Upper lobe of right lung (tissue), 1 donor: ENCODE measurements at regions not wholly inside any gene's neighbourhood (a gene's known extent, or its start where the extent isn't known, plus 50 kb on each side); places are given as distances from the start of the nearest gene placed in this dataset.

ENCODE experiments used
- ATAC-seq: fragments of 200-7000 bp; cut with Tn5 transposase; one replicate; pipeline ENCODE4 v1.9.1; 2020; ENCODE audit warnings: mild to moderate bottlenecking, moderate library complexity
- DNase-seq: peaks from one replicate; pipeline ENCODE4 v3.0.0-alpha.2; 2020
- H3K27ac ChIP-seq: fragments of 200-600 bp; one replicate; pipeline ENCODE4 v1.8.0; 2022
- H3K27me3 ChIP-seq: fragments of 200-600 bp; one replicate; pipeline ENCODE4 v1.8.0; 2022; ENCODE audit warnings: mild to moderate bottlenecking
- H3K36me3 ChIP-seq: fragments of 200-600 bp; one replicate; pipeline ENCODE4 v1.8.0; 2022
- H3K4me1 ChIP-seq: fragments of 200-600 bp; one replicate; pipeline ENCODE4 v1.8.0; 2022
- H3K4me3 ChIP-seq: fragments of 200-600 bp; one replicate; pipeline ENCODE4 v1.8.0; 2022; ENCODE audit warnings: mild to moderate bottlenecking
- H3K9me3 ChIP-seq: fragments of 200-600 bp; one replicate; pipeline ENCODE4 v1.8.0; 2022
- intact Hi-C: fragments of 100-400 bp; cut with DNase I; formaldehyde crosslinking; loops from one replicate; pipeline ENCODE4 v1.11.0; 2022
- TF ChIP-seq, protein P1 (sequence below): fragments of 200-600 bp; IDR thresholded peaks from one replicate; pipeline ENCODE4 v1.8.0; 2022; ENCODE audit warnings: antibody characterized with exemption
- donor health status: DM: no; HTN: yes; CAD: no; lungs with severe emphysema.

DNA sequence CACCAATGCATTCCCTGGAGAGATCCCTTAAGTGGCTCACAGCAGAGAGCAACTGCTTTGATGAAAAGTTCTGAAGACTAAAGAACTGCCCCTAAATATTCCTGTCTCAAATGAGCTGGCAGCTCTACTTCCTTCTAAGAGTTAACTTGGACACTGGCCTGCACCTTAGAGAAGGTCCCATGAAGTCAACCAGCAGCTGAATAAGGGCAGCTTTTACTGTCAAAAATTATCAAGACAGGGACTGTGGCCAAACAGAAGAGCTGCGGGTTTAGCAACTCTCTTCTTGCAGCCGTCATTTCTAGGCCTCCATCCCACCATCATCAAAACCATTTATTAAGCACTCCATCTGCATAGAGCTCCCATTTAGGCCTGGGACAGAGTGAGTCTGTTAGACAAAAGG is 491.1 kb upstream of the TSHZ3 start:
- Histone ChIP-seq H3K27me3 (no peaks in the 10 kb centered on the region), H3K4me3 (no peak overlapping the region), H3K27ac (no peak overlapping the region), H3K36me3 (no peaks in the 10 kb centered on the region), H3K4me1 (no peaks in the 10 kb centered on the region), H3K9me3 (no peaks in the 10 kb centered on the region)
- no peak for DNase-seq
- intact Hi-C loops = no loop called here
- no peak for ATAC-seq
- TF ChIP-seq, protein P1, sequence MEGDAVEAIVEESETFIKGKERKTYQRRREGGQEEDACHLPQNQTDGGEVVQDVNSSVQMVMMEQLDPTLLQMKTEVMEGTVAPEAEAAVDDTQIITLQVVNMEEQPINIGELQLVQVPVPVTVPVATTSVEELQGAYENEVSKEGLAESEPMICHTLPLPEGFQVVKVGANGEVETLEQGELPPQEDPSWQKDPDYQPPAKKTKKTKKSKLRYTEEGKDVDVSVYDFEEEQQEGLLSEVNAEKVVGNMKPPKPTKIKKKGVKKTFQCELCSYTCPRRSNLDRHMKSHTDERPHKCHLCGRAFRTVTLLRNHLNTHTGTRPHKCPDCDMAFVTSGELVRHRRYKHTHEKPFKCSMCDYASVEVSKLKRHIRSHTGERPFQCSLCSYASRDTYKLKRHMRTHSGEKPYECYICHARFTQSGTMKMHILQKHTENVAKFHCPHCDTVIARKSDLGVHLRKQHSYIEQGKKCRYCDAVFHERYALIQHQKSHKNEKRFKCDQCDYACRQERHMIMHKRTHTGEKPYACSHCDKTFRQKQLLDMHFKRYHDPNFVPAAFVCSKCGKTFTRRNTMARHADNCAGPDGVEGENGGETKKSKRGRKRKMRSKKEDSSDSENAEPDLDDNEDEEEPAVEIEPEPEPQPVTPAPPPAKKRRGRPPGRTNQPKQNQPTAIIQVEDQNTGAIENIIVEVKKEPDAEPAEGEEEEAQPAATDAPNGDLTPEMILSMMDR = no peak

DNA sequence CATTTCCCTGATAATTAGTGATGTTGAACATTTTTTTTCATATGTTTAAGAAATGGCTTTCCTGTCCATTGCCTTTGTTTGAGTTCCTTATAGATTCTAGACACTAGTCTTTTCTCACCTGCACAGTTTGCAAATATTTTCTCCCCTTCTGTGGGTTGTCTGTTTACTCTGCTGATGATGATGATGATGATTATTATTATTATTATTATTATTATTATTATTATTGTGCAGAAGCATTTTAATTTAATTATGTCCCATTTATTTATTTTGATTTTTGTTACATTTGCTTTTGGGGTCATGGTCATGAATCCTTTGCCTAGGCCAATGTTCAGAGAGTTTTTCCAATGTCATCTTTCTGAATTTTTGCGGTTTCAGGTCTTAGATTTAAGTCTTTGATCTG is 492.5 kb upstream of the TSHZ3 start:
- Histone ChIP-seq H3K4me3 (no peak overlapping the region), H3K27me3 (no peaks in the 10 kb centered on the region), H3K36me3 (no peaks in the 10 kb centered on the region), H3K4me1 (no peaks in the 10 kb centered on the region), H3K9me3 (no peaks in the 10 kb centered on the region), H3K27ac (no peak overlapping the region)
- DNase-seq (no peak), ATAC-seq (no peak)
- intact Hi-C loops = no loop called here
- TF ChIP-seq, protein P1 = no peak

DNA sequence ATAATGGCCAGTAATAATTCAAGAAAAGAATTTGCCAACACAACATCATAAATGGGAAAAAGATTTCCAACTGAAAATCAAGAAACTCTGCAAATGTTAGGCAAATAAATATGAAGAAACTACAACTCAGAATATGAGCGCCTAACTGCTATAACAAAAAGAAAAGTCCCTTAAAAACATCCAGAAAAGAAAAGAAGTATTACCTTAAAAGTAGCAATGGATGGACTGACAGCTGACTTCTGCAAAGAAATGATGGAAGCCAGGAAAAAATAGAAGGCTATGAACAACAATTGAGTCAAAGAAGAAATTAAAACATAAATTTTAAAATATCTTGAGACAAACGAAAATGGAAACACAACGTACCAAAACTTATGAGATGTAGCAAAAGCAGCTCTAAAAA is 482.3 kb upstream of the ZNF507 start:
- Histone ChIP-seq H3K27ac (no peak overlapping the region), H3K4me3 (no peak overlapping the region), H3K36me3 (no peaks in the 10 kb centered on the region), H3K9me3 (peaks cover 11% of the 10 kb centered on the region), H3K27me3 (no peaks in the 10 kb centered on the region), H3K4me1 (no peaks in the 10 kb centered on the region)
- DNase-seq = no peak
- TF ChIP-seq, protein P1 = no peak
- no peak for ATAC-seq
- intact Hi-C loops = no loop called here

DNA sequence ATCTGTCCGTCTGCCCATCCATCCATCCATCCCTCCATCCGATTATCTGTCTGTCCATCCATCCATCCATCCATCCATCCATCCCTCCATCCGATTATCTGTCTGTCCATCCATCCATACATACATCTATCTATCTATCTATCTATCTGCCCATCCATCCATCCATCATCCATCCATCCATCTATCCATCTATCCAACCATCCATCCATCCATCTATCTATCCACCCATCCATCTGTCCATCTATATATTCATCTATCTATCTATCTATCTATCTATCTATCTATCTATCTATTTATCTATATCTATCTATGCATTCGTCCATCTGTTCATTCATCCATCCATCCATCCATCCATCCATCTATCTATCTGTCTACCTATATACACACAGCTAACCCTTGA is 471.1 kb upstream of the ZNF507 start:
- DNase-seq = no peak
- no peak overlapping the region for H3K4me3 ChIP-seq
- H3K36me3 ChIP-seq = no peaks in the 10 kb centered on the region
- no peak for ATAC-seq
- H3K4me1 ChIP-seq = no peaks in the 10 kb centered on the region
- no peak overlapping the region for H3K27ac ChIP-seq
- no peaks in the 10 kb centered on the region for H3K9me3 ChIP-seq
- H3K27me3 ChIP-seq = no peaks in the 10 kb centered on the region
- TF ChIP-seq, protein P1 = no peak
- intact Hi-C loops = no loop called here

DNA sequence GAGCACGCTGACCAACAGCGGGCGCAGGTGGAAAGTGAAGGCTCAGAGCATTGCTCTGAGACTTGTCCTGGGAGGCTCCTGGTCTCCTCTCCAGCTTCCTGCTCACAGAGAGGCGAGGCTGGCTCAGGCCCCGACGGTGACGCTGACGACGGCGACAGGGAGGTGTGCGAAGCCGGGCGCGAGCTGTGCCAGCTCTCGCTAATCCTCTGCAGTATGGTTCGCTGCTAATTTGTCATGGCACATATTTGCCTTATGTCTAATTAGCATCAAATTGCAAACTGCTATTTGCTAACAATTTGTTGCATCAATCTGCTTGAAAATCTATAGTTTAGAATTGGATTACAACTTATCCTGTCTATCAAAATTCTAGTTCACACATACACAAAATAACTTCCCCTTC is 469.8 kb upstream of the ZNF507 start:
- ATAC-seq (no peak), DNase-seq (no peak)
- Histone ChIP-seq H3K9me3 (no peaks in the 10 kb centered on the region), H3K27ac (no peak overlapping the region), H3K4me1 (no peaks in the 10 kb centered on the region), H3K36me3 (no peaks in the 10 kb centered on the region), H3K27me3 (no peaks in the 10 kb centered on the region), H3K4me3 (no peak overlapping the region)
- TF ChIP-seq, protein P1 = no peak
- intact Hi-C loops = no loop called here

DNA sequence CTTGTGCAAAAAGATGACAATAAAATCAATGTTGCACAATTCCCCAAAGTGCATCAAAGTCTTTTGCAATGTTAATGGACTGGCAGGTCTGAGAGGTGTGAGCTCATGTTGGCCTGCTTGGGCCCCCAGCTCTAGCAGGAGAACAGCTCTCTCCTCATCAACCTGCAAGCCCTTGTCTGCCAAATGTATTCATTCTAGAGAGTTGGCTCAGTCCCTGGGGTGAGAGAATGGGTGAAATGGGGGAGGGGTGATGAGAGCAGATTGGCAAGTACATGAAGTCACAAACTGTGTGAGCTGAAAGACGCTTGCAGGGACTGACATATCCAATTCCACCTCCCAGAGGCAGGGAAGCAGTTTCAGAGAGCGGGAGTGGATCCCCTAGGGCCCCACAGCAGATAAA is 465.1 kb upstream of the ZNF507 start:
- intact Hi-C loops = no loop called here
- Histone ChIP-seq H3K9me3 (no peaks in the 10 kb centered on the region), H3K4me3 (no peak overlapping the region), H3K27me3 (no peaks in the 10 kb centered on the region), H3K36me3 (no peaks in the 10 kb centered on the region), H3K4me1 (no peaks in the 10 kb centered on the region), H3K27ac (no peak overlapping the region)
- DNase-seq (no peak), ATAC-seq (no peak)
- TF ChIP-seq, protein P1 = no peak
